HG02852 (cell line): ENCODE measurements at regions not wholly inside any gene's neighbourhood (a gene's known extent, or its start where the extent isn't known, plus 50 kb on each side); places are given as distances from the start of the nearest gene placed in this dataset.

ENCODE experiments used
- ATAC-seq: cut with Tn5 transposase; IDR thresholded peaks from one replicate; pipeline ENCODE4 v1.9.1; 2021; ENCODE audit warnings: mild to moderate bottlenecking, moderate library complexity; ENCODE audit not compliant: unreplicated experiment

- ATAC-seq, result no peak
Observed at GRCh38 chr13:105658431-105658830, 877.0 kb downstream of the EFNB2 start.

GRCh38 chr13:105655046-105655445 is 880.4 kb downstream of the EFNB2 start:
- ATAC-seq, result no peak

GRCh38 chr13:105643966-105644365 is 891.5 kb downstream of the EFNB2 start:
- no peak for ATAC-seq

- ATAC-seq, result no peak
Observed at GRCh38 chr13:105642511-105642958, 892.9 kb downstream of the EFNB2 start.

GRCh38 chr13:105641121-105641520 is 894.3 kb downstream of the EFNB2 start:
- ATAC-seq, result no peak

GRCh38 chr13:105638426-105638825 is 897.0 kb downstream of the EFNB2 start:
- no peak for ATAC-seq

- ATAC-seq, result no peak
Observed at GRCh38 chr13:105634059-105634458, 901.4 kb downstream of the EFNB2 start.

- ATAC-seq, result no peak
Observed at GRCh38 chr13:105630431-105630830, 905.0 kb downstream of the EFNB2 start.

- no peak for ATAC-seq
Observed at GRCh38 chr13:105627270-105627669, 908.2 kb downstream of the EFNB2 start.

- no peak for ATAC-seq
Observed at GRCh38 chr13:105625691-105626090, 909.8 kb downstream of the EFNB2 start.

- no peak for ATAC-seq
Observed at GRCh38 chr13:105616333-105617075, 919.0 kb downstream of the EFNB2 start.

GRCh38 chr13:105612541-105612940 is 922.9 kb downstream of the EFNB2 start:
- no peak for ATAC-seq

- no peak for ATAC-seq
Observed at GRCh38 chr13:105611424-105611823, 924.0 kb downstream of the EFNB2 start.

- ATAC-seq, result no peak
Observed at GRCh38 chr13:105608104-105608503, 927.4 kb downstream of the EFNB2 start.

- ATAC-seq, result no peak
Observed at GRCh38 chr13:105607426-105607825, 928.0 kb downstream of the EFNB2 start.

GRCh38 chr13:105607016-105607415 is 928.4 kb downstream of the EFNB2 start:
- no peak for ATAC-seq

- no peak for ATAC-seq
Observed at GRCh38 chr13:105602956-105603670, 932.3 kb downstream of the EFNB2 start.

- ATAC-seq, result no peak
Observed at GRCh38 chr13:105599477-105600037, 935.9 kb downstream of the EFNB2 start.

- no peak for ATAC-seq
Observed at GRCh38 chr13:105598529-105598928, 936.9 kb downstream of the EFNB2 start.

GRCh38 chr13:105597573-105597972 is 937.9 kb downstream of the EFNB2 start:
- ATAC-seq, result no peak

- no peak for ATAC-seq
Observed at GRCh38 chr13:105595471-105595870, 940.0 kb downstream of the EFNB2 start.

GRCh38 chr13:105591277-105591676 is 944.2 kb downstream of the EFNB2 start:
- no peak for ATAC-seq
